ENCODE measurements at regions not wholly inside any gene's neighbourhood (a gene's known extent, or its start where the extent isn't known, plus 50 kb on each side); places are given as distances from the start of the nearest gene placed in this dataset.

DNA sequence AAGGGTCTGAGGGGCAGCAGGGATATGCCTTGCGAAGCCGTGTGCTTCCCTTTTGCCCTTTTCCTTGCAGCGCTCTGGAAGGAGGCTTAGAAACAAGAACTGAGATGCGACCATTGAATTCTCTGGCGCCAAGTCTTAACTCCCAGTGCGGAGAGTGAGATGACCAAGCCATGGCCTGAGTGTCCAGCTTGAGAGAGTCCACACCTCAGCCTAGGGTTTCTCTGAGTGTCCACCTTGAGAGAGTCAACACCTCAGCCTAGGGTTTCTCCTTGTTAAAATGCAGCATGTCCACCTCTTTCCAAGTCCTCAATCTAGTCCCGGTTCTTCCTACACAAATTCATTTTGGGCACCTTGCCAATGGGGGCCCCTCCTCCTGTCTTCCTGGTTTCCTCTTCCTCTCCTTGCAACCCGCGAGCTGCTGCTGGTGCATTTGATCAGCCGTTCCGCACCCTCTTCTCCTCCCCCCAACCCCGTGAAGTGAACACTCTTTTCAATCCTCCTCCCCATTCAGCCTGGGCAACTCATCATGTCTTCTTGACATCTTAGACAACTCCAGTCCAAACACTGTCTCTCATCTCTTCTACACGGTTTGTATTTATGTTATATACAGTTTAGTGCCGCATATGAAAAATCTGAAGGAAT lies 178.2 kb upstream of the PITRM1 start:
- H3K27me3 ChIP-seq (ENCODE audit: control insufficient read depth in 2 of 2, insufficient read depth in 2 of 2, low read length in 2 of 2) = peaks cover 4 to 6% of the 10 kb centered on the region in 2 experiments
- FAIRE-seq = no peak
- dilution Hi-C loops (cut with MboI; ENCODE audit: extremely low pct_ligation_motif_present, low sequenced_read_pairs) (no loop called here), intact Hi-C loops (cut with micrococcal nuclease) (no loop called here)
- no peak overlapping the region for H3K4me3 ChIP-seq (replicated peaks in 1 of 3; ENCODE audit: insufficient read depth in 1 of 3, low read depth in 1 of 3, low read length in 3 of 3)
- H3K79me2 ChIP-seq (ENCODE audit: control insufficient read depth, insufficient read depth, low read length) = no peaks in the 10 kb centered on the region
- no peak overlapping the region for H3K27ac ChIP-seq (ENCODE audit: insufficient read depth, low read depth, low read length)
- no peak overlapping the region for H3K4me2 ChIP-seq (ENCODE audit: insufficient read depth, low read length)
- no peaks in the 10 kb centered on the region for H3K4me1 ChIP-seq (ENCODE audit: control insufficient read depth, extremely low read depth, insufficient read depth, low read length)
- no peak for DNase-seq (ENCODE audit: low read depth, low spot score)
- ChIA-PET POLR2A (no interaction called here), CTCF (no interaction called here)
- H3K9me1 ChIP-seq (replicated peaks; ENCODE audit: control insufficient read depth, extremely low read depth, insufficient read depth, low read length) = no peaks in the 10 kb centered on the region
- no peaks in the 10 kb centered on the region for H3K9me3 ChIP-seq (replicated peaks; ENCODE audit: control insufficient read depth, insufficient read depth, low read length)
- H2AFZ ChIP-seq (ENCODE audit: low read depth, low read length) = no peak overlapping the region
- H3K9ac ChIP-seq (replicated peaks; ENCODE audit: extremely low read depth, insufficient read depth, low read length) = no peak overlapping the region
- TF ChIP-seq POLR2AphosphoS5 (IDR thresholded peaks at IDR 0.05; ENCODE audit: insufficient read depth, low read depth, low read length) (no peak), FOS (IDR thresholded peaks at IDR 0.05; ENCODE audit: borderline replicate concordance, insufficient read depth, low read length) (no peak), JUN (IDR thresholded peaks at IDR 0.05; ENCODE audit: borderline replicate concordance, insufficient read depth, insufficient read length, low read depth) (no peak), POLR2A (IDR thresholded peaks at IDR 0.05; ENCODE audit: low read depth, low read length) (no peak), MYC (IDR thresholded peaks at IDR 0.05; ENCODE audit: low read depth, low read length) (no peak), EZH2 (IDR thresholded peaks at IDR 0.05; ENCODE audit: borderline replicate concordance, low read depth, low read length, severe bottlenecking) (no peak), GATA2 (IDR thresholded peaks at IDR 0.05; ENCODE audit: insufficient read depth, insufficient read length, low read depth, low read length) (no peak)
- TF ChIP-seq, protein P1, sequence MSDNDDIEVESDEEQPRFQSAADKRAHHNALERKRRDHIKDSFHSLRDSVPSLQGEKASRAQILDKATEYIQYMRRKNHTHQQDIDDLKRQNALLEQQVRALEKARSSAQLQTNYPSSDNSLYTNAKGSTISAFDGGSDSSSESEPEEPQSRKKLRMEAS (IDR thresholded peaks at IDR 0.05; ENCODE audit: insufficient read depth, insufficient read length) = no peak
- TF ChIP-seq, protein P2, sequence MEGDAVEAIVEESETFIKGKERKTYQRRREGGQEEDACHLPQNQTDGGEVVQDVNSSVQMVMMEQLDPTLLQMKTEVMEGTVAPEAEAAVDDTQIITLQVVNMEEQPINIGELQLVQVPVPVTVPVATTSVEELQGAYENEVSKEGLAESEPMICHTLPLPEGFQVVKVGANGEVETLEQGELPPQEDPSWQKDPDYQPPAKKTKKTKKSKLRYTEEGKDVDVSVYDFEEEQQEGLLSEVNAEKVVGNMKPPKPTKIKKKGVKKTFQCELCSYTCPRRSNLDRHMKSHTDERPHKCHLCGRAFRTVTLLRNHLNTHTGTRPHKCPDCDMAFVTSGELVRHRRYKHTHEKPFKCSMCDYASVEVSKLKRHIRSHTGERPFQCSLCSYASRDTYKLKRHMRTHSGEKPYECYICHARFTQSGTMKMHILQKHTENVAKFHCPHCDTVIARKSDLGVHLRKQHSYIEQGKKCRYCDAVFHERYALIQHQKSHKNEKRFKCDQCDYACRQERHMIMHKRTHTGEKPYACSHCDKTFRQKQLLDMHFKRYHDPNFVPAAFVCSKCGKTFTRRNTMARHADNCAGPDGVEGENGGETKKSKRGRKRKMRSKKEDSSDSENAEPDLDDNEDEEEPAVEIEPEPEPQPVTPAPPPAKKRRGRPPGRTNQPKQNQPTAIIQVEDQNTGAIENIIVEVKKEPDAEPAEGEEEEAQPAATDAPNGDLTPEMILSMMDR (IDR thresholded peaks at IDR 0.05; ENCODE audit: extremely low read depth in 1 of 2, insufficient read depth in 1 of 2, low read depth in 1 of 2, low read length in 2 of 2) = no peak
- no peaks in the 10 kb centered on the region for H4K20me1 ChIP-seq (replicated peaks; ENCODE audit: control insufficient read depth, extremely low read depth, insufficient read depth, low read length)
- BruUV-seq (replicated peaks) = no TSS peak
- no peaks in the 10 kb centered on the region for H3K36me3 ChIP-seq (ENCODE audit: control insufficient read depth in 2 of 2, extremely low read depth in 1 of 2, insufficient read depth in 2 of 2, low read length in 2 of 2)
